Duodenal mucosa (tissue), 2 donors: ENCODE measurements at regions not wholly inside any gene's neighbourhood (a gene's known extent, or its start where the extent isn't known, plus 50 kb on each side); places are given as distances from the start of the nearest gene placed in this dataset.

Source experiments
- H3K27ac ChIP-seq: one replicate; pipeline ENCODE4 v1.7.0; 2013; ENCODE audit warnings: low read depth, low read length
- H3K27me3 ChIP-seq, 2 donors: one replicate each; pipeline ENCODE4 v1.7.0; 2013; ENCODE audit warnings: low read length in 2 of 2, control low read depth in 1 of 2; ENCODE audit not compliant: insufficient read depth in 2 of 2, control insufficient read depth in 1 of 2
- H3K36me3 ChIP-seq, 2 donors: one replicate each; pipeline ENCODE4 v1.7.0; 2013; ENCODE audit warnings: low read length in 2 of 2, control low read depth in 1 of 2; ENCODE audit not compliant: insufficient read depth in 2 of 2, control insufficient read depth in 1 of 2
- H3K4me1 ChIP-seq, 2 donors: one replicate each; pipeline ENCODE4 v1.7.0; 2013; ENCODE audit warnings: low read length in 2 of 2, control low read depth in 1 of 2; ENCODE audit not compliant: insufficient read depth in 2 of 2, control insufficient read depth in 1 of 2
- H3K4me3 ChIP-seq, 2 donors: one replicate each; pipeline ENCODE4 v1.7.0; 2013; ENCODE audit warnings: low read length in 2 of 2, low read depth in 1 of 2
- H3K9ac ChIP-seq, 2 donors: one replicate each; pipeline ENCODE4 v1.7.0; 2013; ENCODE audit warnings: low read length in 2 of 2, low read depth in 1 of 2
- H3K9me3 ChIP-seq, 2 donors: one replicate each; pipeline ENCODE4 v1.7.0; 2013; ENCODE audit warnings: low read length in 2 of 2, control low read depth in 1 of 2; ENCODE audit not compliant: control insufficient read depth in 1 of 2

GRCh38 chr6:101296169-101296960 is 97.1 kb upstream of the GRIK2 start:
- H3K36me3 ChIP-seq: no peaks in the 10 kb centered on the region
- no peaks in the 10 kb centered on the region for H3K27me3 ChIP-seq
- H3K4me3 ChIP-seq: no peak overlapping the region
- no peaks in the 10 kb centered on the region for H3K4me1 ChIP-seq
- no peak overlapping the region for H3K9ac ChIP-seq
- no peak overlapping the region for H3K27ac ChIP-seq
- no peaks in the 10 kb centered on the region for H3K9me3 ChIP-seq

DNA sequence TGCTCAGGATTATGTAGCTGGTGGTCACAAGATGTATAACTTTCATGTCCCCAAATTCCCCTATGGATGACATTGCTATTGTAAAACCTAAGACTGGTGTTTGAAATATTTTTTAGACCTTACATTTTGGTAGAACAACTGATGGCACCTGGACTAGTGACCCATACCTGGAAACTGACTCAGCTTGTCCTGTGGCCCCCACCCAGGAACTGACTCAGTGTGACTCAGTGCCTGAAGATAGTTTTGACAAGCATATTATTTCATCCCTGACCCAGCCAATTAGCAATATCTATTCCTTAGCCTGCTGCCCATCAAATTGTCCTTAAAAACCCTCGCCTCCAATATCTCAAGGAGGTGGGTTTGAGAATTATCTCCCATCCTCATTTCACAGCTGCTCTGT is 90.9 kb upstream of the GRIK2 start:
- no peaks in the 10 kb centered on the region for H3K36me3 ChIP-seq
- H3K9ac ChIP-seq: no peak overlapping the region
- no peak overlapping the region for H3K27ac ChIP-seq
- H3K9me3 ChIP-seq: peaks cover 8 to 12% of the 10 kb centered on the region in 2 donors
- no peaks in the 10 kb centered on the region for H3K27me3 ChIP-seq
- no peak overlapping the region for H3K4me3 ChIP-seq
- H3K4me1 ChIP-seq: no peaks in the 10 kb centered on the region

DNA sequence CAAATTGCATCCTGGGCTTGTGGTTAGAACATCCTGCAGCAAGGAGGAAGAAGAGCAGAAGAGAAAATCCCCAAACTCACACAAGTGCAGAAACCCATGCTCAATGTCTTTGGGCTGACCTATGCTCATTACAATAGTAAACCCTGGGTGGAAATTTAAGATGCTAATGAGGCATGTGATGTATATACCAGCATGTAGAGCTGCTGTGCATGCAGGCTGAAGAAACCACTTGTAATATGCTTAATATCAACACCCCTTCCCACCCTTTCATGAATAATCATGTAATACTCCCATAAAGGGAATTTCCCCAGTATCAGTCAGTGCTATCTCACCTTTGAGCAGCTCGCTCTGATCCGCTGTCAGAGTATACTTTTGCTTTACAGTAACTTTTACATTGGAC is 90.0 kb upstream of the GRIK2 start:
- Histone ChIP-seq H3K9ac (no peak overlapping the region), H3K4me3 (no peak overlapping the region), H3K27me3 (no peaks in the 10 kb centered on the region), H3K9me3 (peaks cover 8 to 12% of the 10 kb centered on the region in 2 donors), H3K27ac (no peak overlapping the region), H3K36me3 (no peaks in the 10 kb centered on the region), H3K4me1 (no peaks in the 10 kb centered on the region)

- Histone ChIP-seq H3K9ac (no peak overlapping the region), H3K9me3 (no peaks in the 10 kb centered on the region), H3K4me1 (no peaks in the 10 kb centered on the region), H3K36me3 (no peaks in the 10 kb centered on the region), H3K4me3 (no peak overlapping the region), H3K27ac (no peak overlapping the region), H3K27me3 (no peaks in the 10 kb centered on the region)
These were observed 80.9 kb upstream of the GRIK2 start for GRCh38 chr6:101312652-101313051.

- Histone ChIP-seq H3K9me3 (no peaks in the 10 kb centered on the region), H3K9ac (no peak overlapping the region), H3K36me3 (no peaks in the 10 kb centered on the region), H3K27ac (no peak overlapping the region), H3K4me1 (no peaks in the 10 kb centered on the region), H3K27me3 (no peaks in the 10 kb centered on the region), H3K4me3 (no peak overlapping the region)
These were observed 70.6 kb upstream of the GRIK2 start for GRCh38 chr6:101322921-101323320.

GRCh38 chr6:101326411-101326810 is 67.1 kb upstream of the GRIK2 start:
- Histone ChIP-seq H3K36me3 (no peaks in the 10 kb centered on the region), H3K27me3 (no peaks in the 10 kb centered on the region), H3K9ac (no peak overlapping the region)

DNA sequence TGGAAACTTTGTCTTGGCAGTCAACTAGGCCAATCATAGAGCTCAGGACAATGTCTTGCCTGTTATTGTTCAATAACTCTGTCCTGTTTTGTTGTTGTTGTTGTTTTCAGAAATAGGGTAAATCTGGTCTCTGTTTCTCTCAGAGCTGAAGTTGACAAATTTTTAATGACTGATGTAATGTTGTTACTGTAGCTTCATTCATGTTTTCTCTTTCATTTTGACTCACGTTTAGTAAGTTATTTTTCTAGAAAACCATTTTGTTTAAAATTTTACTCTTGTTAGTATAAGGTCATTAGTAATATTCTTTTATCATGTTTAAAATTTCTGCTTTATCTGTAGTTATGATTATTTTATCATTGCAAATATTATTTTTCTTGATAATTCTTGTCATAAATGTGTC is 51.6 kb upstream of the GRIK2 start:
- Histone ChIP-seq H3K36me3 (no peaks in the 10 kb centered on the region), H3K4me3 (no peak overlapping the region), H3K27ac (no peak overlapping the region), H3K27me3 (no peaks in the 10 kb centered on the region), H3K4me1 (no peaks in the 10 kb centered on the region), H3K9me3 (no peaks in the 10 kb centered on the region), H3K9ac (no peak overlapping the region)

More at GRCh38 chr6:101326411-101326810, 67.1 kb upstream of the GRIK2 start:
- no peak overlapping the region for H3K27ac ChIP-seq
- no peak overlapping the region for H3K4me3 ChIP-seq
- no peaks in the 10 kb centered on the region for H3K4me1 ChIP-seq
- H3K9me3 ChIP-seq: no peaks in the 10 kb centered on the region
